ENCODE measurements at regions not wholly inside any gene's neighbourhood (a gene's known extent, or its start where the extent isn't known, plus 50 kb on each side); places are given as distances from the start of the nearest gene placed in this dataset.
"Not testable (repeated sequence)": the region's sequence is repeated elsewhere in the genome, so short reads cannot be mapped to it uniquely, and the experiment has no call there.

- no peaks in the 10 kb centered on the region for H3K36me3 ChIP-seq (ENCODE audit: control insufficient read depth, insufficient read depth, low read length)
- no peaks in the 10 kb centered on the region for H3K9me3 ChIP-seq (ENCODE audit: control insufficient read depth, low read length)
Measured at GRCh38 chr6:150514806-150515380, 84.8 kb upstream of the PLEKHG1 start.

GRCh38 chr6:150516199-150516598 is 83.5 kb upstream of the PLEKHG1 start:
- Histone ChIP-seq H3K4me1 (peaks cover 7% of the 10 kb centered on the region), H3K36me3 (ENCODE audit: control insufficient read depth, insufficient read depth, low read length) (no peaks in the 10 kb centered on the region), H3K4me2 (ENCODE audit: low read length) (no peak overlapping the region), H3K4me3 (ENCODE audit: low read depth, low read length) (no peak overlapping the region), H3K79me2 (no peaks in the 10 kb centered on the region), H3K9ac (no peak overlapping the region), H2AFZ (no peak overlapping the region), H3K27me3 (ENCODE audit: control insufficient read depth, insufficient read depth, low read length) (no peaks in the 10 kb centered on the region), H3K9me3 (ENCODE audit: control insufficient read depth, low read length) (no peaks in the 10 kb centered on the region), H3K27ac (no peak overlapping the region)
- no peak for TF ChIP-seq CTCF (IDR thresholded peaks at IDR 0.05)

More at GRCh38 chr6:150514806-150515380, 84.8 kb upstream of the PLEKHG1 start:
- Histone ChIP-seq H3K4me2 (ENCODE audit: low read length) (no peak overlapping the region), H3K27me3 (ENCODE audit: control insufficient read depth, insufficient read depth, low read length) (no peaks in the 10 kb centered on the region), H3K4me3 (ENCODE audit: low read depth, low read length) (no peak overlapping the region), H3K27ac (no peak overlapping the region), H3K9ac (no peak overlapping the region), H3K79me2 (no peaks in the 10 kb centered on the region), H2AFZ (no peak overlapping the region), H3K4me1 (peaks cover 4% of the 10 kb centered on the region)
- no peak for TF ChIP-seq CTCF (IDR thresholded peaks at IDR 0.05)

GRCh38 chr6:150517175-150517574 is 82.5 kb upstream of the PLEKHG1 start:
- Histone ChIP-seq H3K79me2 (no peaks in the 10 kb centered on the region), H3K27me3 (ENCODE audit: control insufficient read depth, insufficient read depth, low read length) (no peaks in the 10 kb centered on the region), H3K4me3 (ENCODE audit: low read depth, low read length) (no peak overlapping the region), H3K9me3 (ENCODE audit: control insufficient read depth, low read length) (no peaks in the 10 kb centered on the region), H2AFZ (no peak overlapping the region), H3K36me3 (ENCODE audit: control insufficient read depth, insufficient read depth, low read length) (no peaks in the 10 kb centered on the region), H3K9ac (no peak overlapping the region), H3K4me2 (ENCODE audit: low read length) (no peak overlapping the region), H3K27ac (no peak overlapping the region), H3K4me1 (peaks cover 7% of the 10 kb centered on the region)
- no peak for TF ChIP-seq CTCF (IDR thresholded peaks at IDR 0.05)

- no peak overlapping the region for H3K9ac ChIP-seq
- no peaks in the 10 kb centered on the region for H3K9me3 ChIP-seq (ENCODE audit: control insufficient read depth, low read length)
- no peak overlapping the region for H3K4me2 ChIP-seq (ENCODE audit: low read length)
- H3K27ac ChIP-seq = no peak overlapping the region
- H2AFZ ChIP-seq = peak overlapping the region; percentile 16
- no peaks in the 10 kb centered on the region for H3K27me3 ChIP-seq (ENCODE audit: control insufficient read depth, insufficient read depth, low read length)
- H3K4me3 ChIP-seq (ENCODE audit: low read depth, low read length) = no peak overlapping the region
- peaks cover 7% of the 10 kb centered on the region for H3K4me1 ChIP-seq
- no peaks in the 10 kb centered on the region for H3K36me3 ChIP-seq (ENCODE audit: control insufficient read depth, insufficient read depth, low read length)
- no peak for TF ChIP-seq CTCF (IDR thresholded peaks at IDR 0.05)
- no peaks in the 10 kb centered on the region for H3K79me2 ChIP-seq
Measured at GRCh38 chr6:150521482-150521881, 78.2 kb upstream of the PLEKHG1 start.

- H3K9ac ChIP-seq; H2AFZ ChIP-seq; H3K79me2 ChIP-seq; H3K27ac ChIP-seq; H3K4me1 ChIP-seq; H3K4me2 ChIP-seq (ENCODE audit: low read length); H3K36me3 ChIP-seq (ENCODE audit: control insufficient read depth, insufficient read depth, low read length); H3K27me3 ChIP-seq (ENCODE audit: control insufficient read depth, insufficient read depth, low read length); H3K9me3 ChIP-seq (ENCODE audit: control insufficient read depth, low read length); H3K4me3 ChIP-seq (ENCODE audit: low read depth, low read length): not testable (repeated sequence)
Measured at GRCh38 chr6:150523216-150523615, 76.5 kb upstream of the PLEKHG1 start.
